ENCODE measurements at regions not wholly inside any gene's neighbourhood (a gene's known extent, or its start where the extent isn't known, plus 50 kb on each side); places are given as distances from the start of the nearest gene placed in this dataset.

- TF ChIP-seq CTCF (IDR thresholded peaks at IDR 0.05) (no peak), POLR2A (IDR thresholded peaks at IDR 0.05) (no peak)
These were observed 385.9 kb upstream of the NOCT start for GRCh38 chr4:138629669-138630068.

Data from lower leg skin (tissue), 3 donors.